ENCODE measurements at regions not wholly inside any gene's neighbourhood (a gene's known extent, or its start where the extent isn't known, plus 50 kb on each side); places are given as distances from the start of the nearest gene placed in this dataset.

- intact Hi-C loops (cut with micrococcal nuclease) (no loop called here), dilution Hi-C loops (cut with MboI; ENCODE audit: extremely low pct_ligation_motif_present, low sequenced_read_pairs) (no loop called here)
- Histone ChIP-seq H3K4me1 (ENCODE audit: control insufficient read depth, extremely low read depth, insufficient read depth, low read length) (no peaks in the 10 kb centered on the region), H3K4me2 (ENCODE audit: insufficient read depth, low read length) (no peak overlapping the region), H3K36me3 (ENCODE audit: control insufficient read depth in 2 of 2, extremely low read depth in 1 of 2, insufficient read depth in 2 of 2, low read length in 2 of 2) (no peaks in the 10 kb centered on the region), H3K9me3 (replicated peaks; ENCODE audit: control insufficient read depth, insufficient read depth, low read length) (peaks cover 4% of the 10 kb centered on the region), H2AFZ (ENCODE audit: low read depth, low read length) (no peak overlapping the region), H3K9me1 (replicated peaks; ENCODE audit: control insufficient read depth, extremely low read depth, insufficient read depth, low read length) (no peaks in the 10 kb centered on the region), H3K9ac (replicated peaks; ENCODE audit: extremely low read depth, insufficient read depth, low read length) (no peak overlapping the region), H4K20me1 (replicated peaks; ENCODE audit: control insufficient read depth, extremely low read depth, insufficient read depth, low read length) (no peaks in the 10 kb centered on the region), H3K27me3 (ENCODE audit: control insufficient read depth in 2 of 2, insufficient read depth in 2 of 2, low read length in 2 of 2) (no peaks in the 10 kb centered on the region), H3K27ac (ENCODE audit: insufficient read depth, low read depth, low read length) (no peak overlapping the region), H3K4me3 (replicated peaks in 1 of 3; ENCODE audit: insufficient read depth in 1 of 3, low read depth in 1 of 3, low read length in 3 of 3) (no peak overlapping the region), H3K79me2 (ENCODE audit: control insufficient read depth, insufficient read depth, low read length) (no peaks in the 10 kb centered on the region)
- POLR2A ChIA-PET: no interaction called here
- FAIRE-seq: no peak
- CTCF ChIA-PET: no interaction called here
- no peak for TF ChIP-seq FOS (IDR thresholded peaks at IDR 0.05; ENCODE audit: borderline replicate concordance, insufficient read depth, low read length)
- DNase-seq (ENCODE audit: low read depth, low spot score): no peak
- BruUV-seq (replicated peaks): no TSS peak
Measured at GRCh38 chr9:30765318-30765717, 1619.1 kb upstream of the ACO1 start.

GRCh38 chr9:30771163-30771708 lies 1613.2 kb upstream of the ACO1 start:
- no TSS peak for BruUV-seq (replicated peaks)
- dilution Hi-C loops (cut with MboI; ENCODE audit: extremely low pct_ligation_motif_present, low sequenced_read_pairs): no loop called here

More at GRCh38 chr9:30771163-30771708, 1613.2 kb upstream of the ACO1 start:
- ChIA-PET CTCF (no interaction called here), POLR2A (no interaction called here)
- Histone ChIP-seq H3K36me3 (ENCODE audit: control insufficient read depth in 2 of 2, extremely low read depth in 1 of 2, insufficient read depth in 2 of 2, low read length in 2 of 2) (no peaks in the 10 kb centered on the region), H4K20me1 (replicated peaks; ENCODE audit: control insufficient read depth, extremely low read depth, insufficient read depth, low read length) (no peaks in the 10 kb centered on the region), H3K4me3 (replicated peaks in 1 of 3; ENCODE audit: insufficient read depth in 1 of 3, low read depth in 1 of 3, low read length in 3 of 3) (no peak overlapping the region), H3K27me3 (ENCODE audit: control insufficient read depth in 2 of 2, insufficient read depth in 2 of 2, low read length in 2 of 2) (no peaks in the 10 kb centered on the region), H3K27ac (ENCODE audit: insufficient read depth, low read depth, low read length) (no peak overlapping the region), H3K9me1 (replicated peaks; ENCODE audit: control insufficient read depth, extremely low read depth, insufficient read depth, low read length) (no peaks in the 10 kb centered on the region), H3K79me2 (ENCODE audit: control insufficient read depth, insufficient read depth, low read length) (no peaks in the 10 kb centered on the region), H3K4me1 (ENCODE audit: control insufficient read depth, extremely low read depth, insufficient read depth, low read length) (no peaks in the 10 kb centered on the region), H2AFZ (ENCODE audit: low read depth, low read length) (no peak overlapping the region), H3K9me3 (replicated peaks; ENCODE audit: control insufficient read depth, insufficient read depth, low read length) (peaks cover 4% of the 10 kb centered on the region), H3K4me2 (ENCODE audit: insufficient read depth, low read length) (no peak overlapping the region), H3K9ac (replicated peaks; ENCODE audit: extremely low read depth, insufficient read depth, low read length) (no peak overlapping the region)
- intact Hi-C loops (cut with micrococcal nuclease): no loop called here
- FAIRE-seq (no peak), DNase-seq (ENCODE audit: low read depth, low spot score) (no peak)
- TF ChIP-seq JUN (IDR thresholded peaks at IDR 0.05; ENCODE audit: borderline replicate concordance, insufficient read depth, insufficient read length, low read depth): no peak
- TF ChIP-seq GATA2 (IDR thresholded peaks at IDR 0.05; ENCODE audit: insufficient read depth, insufficient read length, low read depth, low read length): no peak
- TF ChIP-seq POLR2A (IDR thresholded peaks at IDR 0.05; ENCODE audit: low read depth, low read length): no peak
- TF ChIP-seq FOS (IDR thresholded peaks at IDR 0.05; ENCODE audit: borderline replicate concordance, insufficient read depth, low read length): no peak
- no peak for TF ChIP-seq MYC (IDR thresholded peaks at IDR 0.05; ENCODE audit: low read depth, low read length)
- no peak for TF ChIP-seq MAX (IDR thresholded peaks at IDR 0.05; ENCODE audit: insufficient read depth, insufficient read length)
- TF ChIP-seq EZH2 (IDR thresholded peaks at IDR 0.05; ENCODE audit: borderline replicate concordance, low read depth, low read length, severe bottlenecking): no peak
- no peak for TF ChIP-seq POLR2AphosphoS5 (IDR thresholded peaks at IDR 0.05; ENCODE audit: insufficient read depth, low read depth, low read length)
- no peak for TF ChIP-seq CTCF (IDR thresholded peaks at IDR 0.05; ENCODE audit: extremely low read depth in 1 of 2, insufficient read depth in 1 of 2, low read depth in 1 of 2, low read length in 2 of 2)
